ENCODE measurements at regions not wholly inside any gene's neighbourhood (a gene's known extent, or its start where the extent isn't known, plus 50 kb on each side); places are given as distances from the start of the nearest gene placed in this dataset.

DNA sequence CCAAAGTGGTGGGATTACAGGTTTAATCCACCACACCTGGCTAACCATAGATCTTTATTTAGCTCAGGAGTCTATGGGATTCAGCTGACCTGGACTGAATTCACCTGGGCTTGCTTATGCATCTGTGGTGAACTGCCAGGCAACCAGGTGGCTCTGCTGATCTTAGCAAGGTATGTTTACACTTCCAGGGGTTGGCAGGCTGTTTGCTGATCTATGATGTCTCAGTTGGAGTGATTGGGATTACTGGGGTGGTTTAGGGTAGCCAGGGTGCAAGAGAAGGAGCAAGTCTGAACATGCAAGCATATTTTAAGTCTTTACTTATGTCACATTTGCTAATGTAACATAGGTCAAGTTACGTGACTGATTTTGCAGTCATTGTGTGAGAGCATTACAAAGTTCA is 63.6 kb upstream of the JAK2 start:
- Histone ChIP-seq H4K8ac (ENCODE audit: low read length) (no peak overlapping the region), H3K27me3 (ENCODE audit: control insufficient read depth in 1 of 2, insufficient read depth in 1 of 2, low read length in 2 of 2) (peaks cover 0 to 8% of the 10 kb centered on the region in 2 experiments), H3K23ac (ENCODE audit: low read length in 2 of 2) (no peak overlapping the region)

GRCh38 chr9:4922101-4922500 is 63.0 kb upstream of the JAK2 start:
- no peak overlapping the region for H4K91ac ChIP-seq (ENCODE audit: low read length)
- no peaks in the 10 kb centered on the region for H3K79me1 ChIP-seq (replicated peaks; ENCODE audit: low read length, poor library complexity, severe bottlenecking)
- H2BK15ac ChIP-seq (ENCODE audit: low read depth, poor library complexity, severe bottlenecking) = no peak overlapping the region
- no peak overlapping the region for H3K4ac ChIP-seq (ENCODE audit: low read depth in 1 of 2, low read length in 2 of 2)
- no peaks in the 10 kb centered on the region for H3K9me3 ChIP-seq (ENCODE audit: control insufficient read depth, low read length)
- no peaks in the 10 kb centered on the region for H3K4me1 ChIP-seq (ENCODE audit: control insufficient read depth, insufficient read depth, low read depth, low read length)
- no peak overlapping the region for H2BK120ac ChIP-seq (ENCODE audit: low read depth, low read length)
- no peak overlapping the region for H2AFZ ChIP-seq (ENCODE audit: low read depth, low read length)
- no peak for DNase-seq
- no peak overlapping the region for H3K9ac ChIP-seq (ENCODE audit: low read length)
- H3K36me3 ChIP-seq (ENCODE audit: control insufficient read depth in 1 of 2, insufficient read depth in 2 of 2, low read depth in 1 of 2, low read length in 2 of 2) = no peaks in the 10 kb centered on the region
- H3K14ac ChIP-seq (ENCODE audit: low read length in 2 of 2) = no peak overlapping the region
- no peak overlapping the region for H3K27ac ChIP-seq (ENCODE audit: low read length, poor library complexity, severe bottlenecking)
- H2AK5ac ChIP-seq (ENCODE audit: low read length, severe bottlenecking) = no peak overlapping the region
- no peak overlapping the region for H3K4me2 ChIP-seq (ENCODE audit: low read length, poor library complexity, severe bottlenecking)
- no peak overlapping the region for H3K23ac ChIP-seq (ENCODE audit: low read length in 2 of 2)
- H2BK12ac ChIP-seq (ENCODE audit: low read length in 2 of 2) = no peak overlapping the region
- WGBS = over 99% methylated on average over 2 of the region's 2 CpGs
- H3K27me3 ChIP-seq (ENCODE audit: control insufficient read depth in 1 of 2, insufficient read depth in 1 of 2, low read length in 2 of 2) = peaks cover 0 to 8% of the 10 kb centered on the region in 2 experiments
- no peak overlapping the region for H3K18ac ChIP-seq (ENCODE audit: low read depth in 1 of 2, low read length in 2 of 2)
- no peak overlapping the region for H4K8ac ChIP-seq (ENCODE audit: low read length)
- H2BK5ac ChIP-seq (ENCODE audit: low read depth, low read length, poor library complexity, severe bottlenecking) = no peak overlapping the region
- H3K4me3 ChIP-seq (ENCODE audit: insufficient read depth in 1 of 2, low read depth in 1 of 2, low read length in 2 of 2) = no peak overlapping the region

More for the DNA sequence above, 63.6 kb upstream of the JAK2 start:
- Histone ChIP-seq H3K4ac (ENCODE audit: low read depth in 1 of 2, low read length in 2 of 2) (no peak overlapping the region), H2AK5ac (ENCODE audit: low read length, severe bottlenecking) (no peak overlapping the region), H2BK5ac (ENCODE audit: low read depth, low read length, poor library complexity, severe bottlenecking) (no peak overlapping the region), H3K4me2 (ENCODE audit: low read length, poor library complexity, severe bottlenecking) (no peak overlapping the region), H2BK15ac (ENCODE audit: low read depth, poor library complexity, severe bottlenecking) (no peak overlapping the region), H3K14ac (ENCODE audit: low read length in 2 of 2) (no peak overlapping the region), H3K4me3 (ENCODE audit: insufficient read depth in 1 of 2, low read depth in 1 of 2, low read length in 2 of 2) (no peak overlapping the region), H3K18ac (ENCODE audit: low read depth in 1 of 2, low read length in 2 of 2) (no peak overlapping the region), H3K9ac (ENCODE audit: low read length) (no peak overlapping the region), H3K9me3 (ENCODE audit: control insufficient read depth, low read length) (no peaks in the 10 kb centered on the region), H3K27ac (ENCODE audit: low read length, poor library complexity, severe bottlenecking) (no peak overlapping the region), H2BK12ac (ENCODE audit: low read length in 2 of 2) (no peak overlapping the region), H2BK120ac (ENCODE audit: low read depth, low read length) (no peak overlapping the region), H4K91ac (ENCODE audit: low read length) (no peak overlapping the region), H3K4me1 (ENCODE audit: control insufficient read depth, insufficient read depth, low read depth, low read length) (no peaks in the 10 kb centered on the region), H2AFZ (ENCODE audit: low read depth, low read length) (no peak overlapping the region), H3K79me1 (replicated peaks; ENCODE audit: low read length, poor library complexity, severe bottlenecking) (no peaks in the 10 kb centered on the region), H3K36me3 (ENCODE audit: control insufficient read depth in 1 of 2, insufficient read depth in 2 of 2, low read depth in 1 of 2, low read length in 2 of 2) (no peaks in the 10 kb centered on the region)
- 90% methylated on average over 1 of the region's 1 CpG for WGBS
- DNase-seq = no peak

GRCh38 chr9:4922730-4923129 is 62.3 kb upstream of the JAK2 start:
- 81% methylated on average over 2 of the region's 2 CpGs for WGBS
- no peaks in the 10 kb centered on the region for H3K9me3 ChIP-seq (ENCODE audit: control insufficient read depth, low read length)
- no peak overlapping the region for H2BK15ac ChIP-seq (ENCODE audit: low read depth, poor library complexity, severe bottlenecking)
- no peak overlapping the region for H4K91ac ChIP-seq (ENCODE audit: low read length)
- no peak overlapping the region for H2AFZ ChIP-seq (ENCODE audit: low read depth, low read length)
- no peak overlapping the region for H2BK12ac ChIP-seq (ENCODE audit: low read length in 2 of 2)
- H3K4me3 ChIP-seq (ENCODE audit: insufficient read depth in 1 of 2, low read depth in 1 of 2, low read length in 2 of 2) = no peak overlapping the region
- no peak overlapping the region for H3K4ac ChIP-seq (ENCODE audit: low read depth in 1 of 2, low read length in 2 of 2)
- H3K36me3 ChIP-seq (ENCODE audit: control insufficient read depth in 1 of 2, insufficient read depth in 2 of 2, low read depth in 1 of 2, low read length in 2 of 2) = no peaks in the 10 kb centered on the region
- H3K9ac ChIP-seq (ENCODE audit: low read length) = no peak overlapping the region
- no peaks in the 10 kb centered on the region for H3K79me1 ChIP-seq (replicated peaks; ENCODE audit: low read length, poor library complexity, severe bottlenecking)
- no peak overlapping the region for H3K4me2 ChIP-seq (ENCODE audit: low read length, poor library complexity, severe bottlenecking)
- no peak overlapping the region for H2BK120ac ChIP-seq (ENCODE audit: low read depth, low read length)
- peaks cover 0 to 8% of the 10 kb centered on the region in 2 experiments for H3K27me3 ChIP-seq (ENCODE audit: control insufficient read depth in 1 of 2, insufficient read depth in 1 of 2, low read length in 2 of 2)
- no peak overlapping the region for H3K18ac ChIP-seq (ENCODE audit: low read depth in 1 of 2, low read length in 2 of 2)
- no peak for DNase-seq
- no peak overlapping the region for H3K27ac ChIP-seq (ENCODE audit: low read length, poor library complexity, severe bottlenecking)
- H3K23ac ChIP-seq (ENCODE audit: low read length in 2 of 2) = no peak overlapping the region
- H4K8ac ChIP-seq (ENCODE audit: low read length) = no peak overlapping the region
- no peaks in the 10 kb centered on the region for H3K4me1 ChIP-seq (ENCODE audit: control insufficient read depth, insufficient read depth, low read depth, low read length)
- H2AK5ac ChIP-seq (ENCODE audit: low read length, severe bottlenecking) = no peak overlapping the region
- H3K14ac ChIP-seq (ENCODE audit: low read length in 2 of 2) = no peak overlapping the region
- no peak overlapping the region for H2BK5ac ChIP-seq (ENCODE audit: low read depth, low read length, poor library complexity, severe bottlenecking)

GRCh38 chr9:4923141-4923540 is 61.9 kb upstream of the JAK2 start:
- no CpG with 5 or more reads among the region's 1 CpG for WGBS
- no peaks in the 10 kb centered on the region for H3K9me3 ChIP-seq (ENCODE audit: control insufficient read depth, low read length)
- no peak overlapping the region for H3K4me2 ChIP-seq (ENCODE audit: low read length, poor library complexity, severe bottlenecking)

More at GRCh38 chr9:4923141-4923540, 61.9 kb upstream of the JAK2 start:
- Histone ChIP-seq H2BK12ac (ENCODE audit: low read length in 2 of 2) (no peak overlapping the region), H2AK5ac (ENCODE audit: low read length, severe bottlenecking) (no peak overlapping the region), H3K18ac (ENCODE audit: low read depth in 1 of 2, low read length in 2 of 2) (no peak overlapping the region), H2BK120ac (ENCODE audit: low read depth, low read length) (no peak overlapping the region), H3K79me1 (replicated peaks; ENCODE audit: low read length, poor library complexity, severe bottlenecking) (no peaks in the 10 kb centered on the region), H3K23ac (ENCODE audit: low read length in 2 of 2) (no peak overlapping the region), H3K36me3 (ENCODE audit: control insufficient read depth in 1 of 2, insufficient read depth in 2 of 2, low read depth in 1 of 2, low read length in 2 of 2) (no peaks in the 10 kb centered on the region), H3K4ac (ENCODE audit: low read depth in 1 of 2, low read length in 2 of 2) (no peak overlapping the region), H2AFZ (ENCODE audit: low read depth, low read length) (no peak overlapping the region), H3K27me3 (ENCODE audit: control insufficient read depth in 1 of 2, insufficient read depth in 1 of 2, low read length in 2 of 2) (peaks cover 0 to 8% of the 10 kb centered on the region in 2 experiments), H3K9ac (ENCODE audit: low read length) (no peak overlapping the region), H4K8ac (ENCODE audit: low read length) (no peak overlapping the region), H2BK5ac (ENCODE audit: low read depth, low read length, poor library complexity, severe bottlenecking) (no peak overlapping the region), H3K27ac (ENCODE audit: low read length, poor library complexity, severe bottlenecking) (no peak overlapping the region), H3K4me1 (ENCODE audit: control insufficient read depth, insufficient read depth, low read depth, low read length) (no peaks in the 10 kb centered on the region), H3K14ac (ENCODE audit: low read length in 2 of 2) (no peak overlapping the region), H4K91ac (ENCODE audit: low read length) (no peak overlapping the region), H3K4me3 (ENCODE audit: insufficient read depth in 1 of 2, low read depth in 1 of 2, low read length in 2 of 2) (no peak overlapping the region), H2BK15ac (ENCODE audit: low read depth, poor library complexity, severe bottlenecking) (no peak overlapping the region)
- DNase-seq = no peak
